ENCODE measurements at regions not wholly inside any gene's neighbourhood (a gene's known extent, or its start where the extent isn't known, plus 50 kb on each side); places are given as distances from the start of the nearest gene placed in this dataset.
"Not testable (repeated sequence)": the region's sequence is repeated elsewhere in the genome, so short reads cannot be mapped to it uniquely, and the experiment has no call there.

- Histone ChIP-seq H3K9me3 (ENCODE audit: control insufficient read depth in 5 of 5, low read length in 5 of 5) (no peaks in the 10 kb centered on the region), H3K36me3 (ENCODE audit: control insufficient read depth in 5 of 5, insufficient read depth in 5 of 5, low read length in 5 of 5) (no peaks in the 10 kb centered on the region), H3K27ac (ENCODE audit: low read depth, low read length) (no peak overlapping the region)
These were observed 123.7 kb upstream of the ANKH start for GRCh38 chr5:14995229-14995628.

GRCh38 chr5:14993459-14994133, 122.0 kb upstream of the ANKH start:
- not testable (repeated sequence) for H3K9ac ChIP-seq (ENCODE audit: low read length in 5 of 5); H3K27me3 ChIP-seq (ENCODE audit: control insufficient read depth in 5 of 5, insufficient read depth in 4 of 5, low read length in 5 of 5); H3K9me3 ChIP-seq (ENCODE audit: control insufficient read depth in 5 of 5, low read length in 5 of 5); H3K36me3 ChIP-seq (ENCODE audit: control insufficient read depth in 5 of 5, insufficient read depth in 5 of 5, low read length in 5 of 5); H3K27ac ChIP-seq (ENCODE audit: low read depth, low read length)
- Histone ChIP-seq H3K4me3 (ENCODE audit: low read depth in 1 of 5, low read length in 5 of 5) (peak overlapping the region in 3 of 5 donors; percentile 11 to 57 (median 55)), H3K4me1 (ENCODE audit: control insufficient read depth in 5 of 5, insufficient read depth in 5 of 5, low read length in 5 of 5) (peaks cover 0 to 17% (median 0%) of the 10 kb centered on the region in 5 donors)

More at GRCh38 chr5:14995229-14995628, 123.7 kb upstream of the ANKH start:
- Histone ChIP-seq H3K9ac (ENCODE audit: low read length in 5 of 5) (no peak overlapping the region), H3K27me3 (ENCODE audit: control insufficient read depth in 5 of 5, insufficient read depth in 4 of 5, low read length in 5 of 5) (peaks cover 0 to 4% (median 0%) of the 10 kb centered on the region in 5 donors), H3K4me3 (ENCODE audit: low read depth in 1 of 5, low read length in 5 of 5) (no peak overlapping the region), H3K4me1 (ENCODE audit: control insufficient read depth in 5 of 5, insufficient read depth in 5 of 5, low read length in 5 of 5) (peaks cover 0 to 17% (median 3%) of the 10 kb centered on the region in 5 donors)

DNA sequence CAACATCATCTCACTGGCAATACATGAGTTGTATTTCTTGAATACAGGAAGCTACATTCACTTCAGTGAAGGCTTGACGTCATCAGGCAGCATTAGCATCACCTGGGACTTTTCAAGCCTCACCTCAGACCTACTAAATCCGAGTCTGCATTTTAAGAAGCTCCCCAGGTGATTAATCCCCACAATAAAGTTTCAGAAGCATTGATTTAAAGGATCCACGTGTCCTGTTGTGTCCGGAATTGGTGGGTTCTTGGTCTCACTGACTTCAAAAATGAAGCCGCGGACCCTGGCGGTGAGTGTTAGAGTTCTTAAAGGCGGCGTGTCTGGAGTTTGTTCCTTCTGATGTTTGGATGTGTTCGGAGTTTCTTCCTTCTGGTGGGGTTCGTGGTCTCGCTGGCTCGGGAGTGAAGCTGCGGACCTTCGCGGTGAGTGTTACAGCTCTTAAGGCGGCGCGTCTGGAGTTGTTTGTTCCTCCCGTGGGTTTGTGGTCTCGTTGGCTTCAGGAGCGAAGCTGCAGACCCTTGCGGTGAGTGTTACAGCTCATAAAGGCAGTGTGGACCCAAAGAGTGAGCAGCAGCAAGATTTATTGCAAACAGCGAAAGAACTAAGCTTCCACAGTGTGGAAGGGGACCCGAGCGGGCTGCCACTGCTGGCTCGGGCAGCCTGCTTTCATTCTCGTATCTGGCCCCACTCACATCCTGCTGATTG, 121.3 kb upstream of the ANKH start:
- Histone ChIP-seq H3K4me1 (ENCODE audit: control insufficient read depth in 5 of 5, insufficient read depth in 5 of 5, low read length in 5 of 5) (peaks cover 0 to 14% (median 0%) of the 10 kb centered on the region in 5 donors), H3K4me3 (ENCODE audit: low read depth in 1 of 5, low read length in 5 of 5) (peak overlapping the region; percentile 11 to 57 (median 34))
- not testable (repeated sequence) for H3K27me3 ChIP-seq (ENCODE audit: control insufficient read depth in 5 of 5, insufficient read depth in 4 of 5, low read length in 5 of 5); H3K36me3 ChIP-seq (ENCODE audit: control insufficient read depth in 5 of 5, insufficient read depth in 5 of 5, low read length in 5 of 5); H3K9ac ChIP-seq (ENCODE audit: low read length in 5 of 5); H3K9me3 ChIP-seq (ENCODE audit: control insufficient read depth in 5 of 5, low read length in 5 of 5); H3K27ac ChIP-seq (ENCODE audit: low read depth, low read length)

DNA sequence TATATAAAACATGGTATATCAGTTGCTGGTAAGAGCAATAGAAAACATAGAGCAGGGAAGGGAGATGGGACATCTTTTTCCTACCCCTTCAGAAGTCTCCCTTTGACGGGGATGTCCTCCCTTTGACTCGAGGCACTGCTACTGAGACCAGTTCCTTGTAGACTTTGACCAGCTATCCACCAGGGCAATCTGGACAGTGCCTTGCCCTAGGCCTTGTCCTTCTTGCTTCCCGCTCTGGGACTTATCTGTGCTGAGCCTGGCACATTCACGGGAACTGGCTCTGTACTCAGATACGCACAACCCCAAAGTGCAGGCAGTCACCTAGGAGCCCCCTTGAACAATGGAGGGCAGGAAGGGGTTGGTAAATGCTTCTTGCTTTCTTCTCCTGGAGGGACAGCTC, 116.6 kb upstream of the ANKH start:
- no peak overlapping the region for H3K4me3 ChIP-seq (ENCODE audit: low read depth in 1 of 5, low read length in 5 of 5)
- H3K36me3 ChIP-seq (ENCODE audit: control insufficient read depth in 5 of 5, insufficient read depth in 5 of 5, low read length in 5 of 5): no peaks in the 10 kb centered on the region
- no peak overlapping the region for H3K27ac ChIP-seq (ENCODE audit: low read depth, low read length)
- H3K27me3 ChIP-seq (ENCODE audit: control insufficient read depth in 5 of 5, insufficient read depth in 4 of 5, low read length in 5 of 5): no peaks in the 10 kb centered on the region
- H3K9me3 ChIP-seq (ENCODE audit: control insufficient read depth in 5 of 5, low read length in 5 of 5): no peaks in the 10 kb centered on the region
- H3K9ac ChIP-seq (ENCODE audit: low read length in 5 of 5): no peak overlapping the region
- H3K4me1 ChIP-seq (ENCODE audit: control insufficient read depth in 5 of 5, insufficient read depth in 5 of 5, low read length in 5 of 5): peaks cover 0 to 8% (median 0%) of the 10 kb centered on the region in 5 donors

GRCh38 chr5:14986413-14986812, 114.8 kb upstream of the ANKH start:
- no peaks in the 10 kb centered on the region for H3K36me3 ChIP-seq (ENCODE audit: control insufficient read depth in 5 of 5, insufficient read depth in 5 of 5, low read length in 5 of 5)
- no peak overlapping the region for H3K4me3 ChIP-seq (ENCODE audit: low read depth in 1 of 5, low read length in 5 of 5)
- H3K4me1 ChIP-seq (ENCODE audit: control insufficient read depth in 5 of 5, insufficient read depth in 5 of 5, low read length in 5 of 5): peaks cover 0 to 8% (median 0%) of the 10 kb centered on the region in 5 donors
- H3K27ac ChIP-seq (ENCODE audit: low read depth, low read length): no peak overlapping the region
- no peaks in the 10 kb centered on the region for H3K27me3 ChIP-seq (ENCODE audit: control insufficient read depth in 5 of 5, insufficient read depth in 4 of 5, low read length in 5 of 5)
- H3K9me3 ChIP-seq (ENCODE audit: control insufficient read depth in 5 of 5, low read length in 5 of 5): no peaks in the 10 kb centered on the region
- H3K9ac ChIP-seq (ENCODE audit: low read length in 5 of 5): no peak overlapping the region

DNA sequence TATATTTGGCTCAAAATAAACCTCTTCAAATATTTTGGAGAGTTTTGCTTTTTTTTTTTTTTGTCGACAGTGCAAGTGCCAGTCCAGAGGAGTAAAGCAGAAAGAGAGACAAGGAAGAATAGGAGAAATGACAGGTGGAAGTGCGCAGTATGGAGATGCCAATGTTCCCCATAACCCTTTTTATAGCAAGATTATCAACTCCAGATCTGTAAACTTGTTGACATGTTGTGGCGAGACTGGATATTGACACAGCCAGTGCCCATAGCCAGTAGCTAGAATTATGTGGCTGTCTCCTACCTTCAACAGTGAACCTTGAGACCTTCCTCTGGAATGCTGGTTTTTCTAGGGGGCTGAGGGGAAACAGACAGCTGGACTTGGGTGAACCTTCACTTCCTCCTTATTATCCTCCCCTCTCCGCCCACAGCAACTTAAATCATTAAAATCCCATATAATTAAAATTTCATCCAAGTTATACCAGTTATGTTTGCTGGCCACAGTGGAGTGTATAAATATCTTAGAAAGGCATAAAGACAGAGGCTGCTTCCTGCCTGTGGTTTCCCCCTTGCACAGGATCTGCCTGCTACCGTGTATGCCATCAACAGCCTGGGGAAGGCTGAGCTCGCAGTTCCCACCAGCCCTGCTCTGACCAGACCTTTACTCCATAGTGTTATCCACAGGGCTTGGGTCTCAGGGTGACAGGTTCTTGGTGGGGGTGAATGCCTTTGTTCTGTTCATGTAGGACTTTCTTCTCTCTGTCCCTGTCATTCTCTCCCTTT, 112.3 kb upstream of the ANKH start:
- Histone ChIP-seq H3K27me3 (ENCODE audit: control insufficient read depth in 5 of 5, insufficient read depth in 4 of 5, low read length in 5 of 5) (no peaks in the 10 kb centered on the region), H3K4me1 (ENCODE audit: control insufficient read depth in 5 of 5, insufficient read depth in 5 of 5, low read length in 5 of 5) (peaks cover 0 to 8% (median 0%) of the 10 kb centered on the region in 5 donors), H3K27ac (ENCODE audit: low read depth, low read length) (no peak overlapping the region), H3K4me3 (ENCODE audit: low read depth in 1 of 5, low read length in 5 of 5) (no peak overlapping the region), H3K36me3 (ENCODE audit: control insufficient read depth in 5 of 5, insufficient read depth in 5 of 5, low read length in 5 of 5) (no peaks in the 10 kb centered on the region), H3K9ac (ENCODE audit: low read length in 5 of 5) (no peak overlapping the region), H3K9me3 (ENCODE audit: control insufficient read depth in 5 of 5, low read length in 5 of 5) (no peaks in the 10 kb centered on the region)

DNA sequence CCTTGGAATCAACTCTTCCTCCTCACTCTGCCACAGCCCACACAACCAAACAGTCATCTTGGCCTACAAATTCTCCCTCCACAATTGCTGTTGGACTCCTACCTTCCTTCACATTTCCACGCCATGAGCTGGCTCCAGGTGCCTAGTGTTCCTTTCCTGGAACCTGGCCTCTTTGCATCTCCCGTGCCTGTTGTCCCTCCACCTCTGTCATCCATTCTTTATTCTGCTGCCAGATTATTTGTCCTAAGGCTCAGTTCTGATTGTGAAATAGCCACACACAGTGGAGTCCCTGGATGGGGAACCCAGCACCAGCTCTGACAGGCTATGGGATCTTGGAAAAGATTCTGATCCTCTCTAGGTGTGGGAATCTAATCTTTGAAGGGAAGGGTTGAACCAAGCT, 109.1 kb upstream of the ANKH start:
- no peak overlapping the region for H3K27ac ChIP-seq (ENCODE audit: low read depth, low read length)
- no peak overlapping the region for H3K4me3 ChIP-seq (ENCODE audit: low read depth in 1 of 5, low read length in 5 of 5)
- no peaks in the 10 kb centered on the region for H3K27me3 ChIP-seq (ENCODE audit: control insufficient read depth in 5 of 5, insufficient read depth in 4 of 5, low read length in 5 of 5)
- no peaks in the 10 kb centered on the region for H3K36me3 ChIP-seq (ENCODE audit: control insufficient read depth in 5 of 5, insufficient read depth in 5 of 5, low read length in 5 of 5)
- no peak overlapping the region for H3K9ac ChIP-seq (ENCODE audit: low read length in 5 of 5)
- H3K4me1 ChIP-seq (ENCODE audit: control insufficient read depth in 5 of 5, insufficient read depth in 5 of 5, low read length in 5 of 5): peaks cover 0 to 8% (median 0%) of the 10 kb centered on the region in 5 donors
- no peaks in the 10 kb centered on the region for H3K9me3 ChIP-seq (ENCODE audit: control insufficient read depth in 5 of 5, low read length in 5 of 5)

- Histone ChIP-seq H3K4me3 (ENCODE audit: low read depth in 1 of 5, low read length in 5 of 5) (no peak overlapping the region), H3K4me1 (ENCODE audit: control insufficient read depth in 5 of 5, insufficient read depth in 5 of 5, low read length in 5 of 5) (no peaks in the 10 kb centered on the region), H3K9me3 (ENCODE audit: control insufficient read depth in 5 of 5, low read length in 5 of 5) (no peaks in the 10 kb centered on the region), H3K9ac (ENCODE audit: low read length in 5 of 5) (no peak overlapping the region), H3K27me3 (ENCODE audit: control insufficient read depth in 5 of 5, insufficient read depth in 4 of 5, low read length in 5 of 5) (no peaks in the 10 kb centered on the region), H3K36me3 (ENCODE audit: control insufficient read depth in 5 of 5, insufficient read depth in 5 of 5, low read length in 5 of 5) (no peaks in the 10 kb centered on the region), H3K27ac (ENCODE audit: low read depth, low read length) (no peak overlapping the region)
These were observed 105.6 kb upstream of the ANKH start for GRCh38 chr5:14977058-14977685.

GRCh38 chr5:14976486-14976885, 104.9 kb upstream of the ANKH start:
- H3K27ac ChIP-seq (ENCODE audit: low read depth, low read length): no peak overlapping the region
- no peak overlapping the region for H3K4me3 ChIP-seq (ENCODE audit: low read depth in 1 of 5, low read length in 5 of 5)
- no peaks in the 10 kb centered on the region for H3K36me3 ChIP-seq (ENCODE audit: control insufficient read depth in 5 of 5, insufficient read depth in 5 of 5, low read length in 5 of 5)
- H3K9ac ChIP-seq (ENCODE audit: low read length in 5 of 5): no peak overlapping the region
- H3K27me3 ChIP-seq (ENCODE audit: control insufficient read depth in 5 of 5, insufficient read depth in 4 of 5, low read length in 5 of 5): no peaks in the 10 kb centered on the region
- H3K9me3 ChIP-seq (ENCODE audit: control insufficient read depth in 5 of 5, low read length in 5 of 5): no peaks in the 10 kb centered on the region
- H3K4me1 ChIP-seq (ENCODE audit: control insufficient read depth in 5 of 5, insufficient read depth in 5 of 5, low read length in 5 of 5): no peaks in the 10 kb centered on the region

Measured in subcutaneous abdominal adipose tissue (tissue), 5 donors.